Tibial artery (tissue), 4 donors: ENCODE measurements at regions not wholly inside any gene's neighbourhood (a gene's known extent, or its start where the extent isn't known, plus 50 kb on each side); places are given as distances from the start of the nearest gene placed in this dataset.
A peak's percentile ranks its signal among the peaks of the same experiment; 100 is the strongest.

Experiments
- DNase-seq, 2 donors: peaks; one replicate each; pipeline ENCODE4 v3.0.0-alpha.2; 2019
- H3K27ac ChIP-seq, 2 donors: fragments of 200-600 bp; sonication (generic) in 1 of 2; 1 replicate in 1 of 2; 2 replicates in 1 of 2; pipeline ENCODE4 v1.5.1; 2018 to 2019; ENCODE audit warnings: mild to moderate bottlenecking in 1 of 2
- H3K27me3 ChIP-seq, 2 donors: fragments of 200-600 bp; sonication (generic) in 1 of 2; one replicate each; pipeline versions ENCODE4 v1.5.1 to v1.6.0; 2016 to 2019
- H3K36me3 ChIP-seq, 3 donors: fragments of 200-600 bp; sonication (generic) in 2 of 3; one replicate each; pipeline ENCODE4 v1.5.1; 2016 to 2019; ENCODE audit warnings: mild to moderate bottlenecking in 2 of 3
- H3K4me1 ChIP-seq, 4 donors: fragments of 200-600 bp; sonication (generic) in 2 of 4; 1 replicate in 3 of 4; 2 replicates in 1 of 4; pipeline ENCODE4 v1.5.1; 2016 to 2019
- H3K4me3 ChIP-seq, 2 donors: fragments of 200-600 bp; sonication (generic) in 1 of 2; 1 replicate in 1 of 2; 2 replicates in 1 of 2; pipeline ENCODE4 v1.5.1; 2018 to 2019; ENCODE audit warnings: mild to moderate bottlenecking in 2 of 2
- H3K9me3 ChIP-seq, 3 donors: fragments of 200-600 bp; sonication (generic) in 1 of 3; one replicate each; pipeline ENCODE4 v1.5.1; 2016 to 2019
- CTCF ChIP-seq, 2 experiments: fragments of 200-600 bp in 1 of 2; fragments of 450-650 bp in 1 of 2; IDR thresholded peaks; one replicate each; pipeline ENCODE4 v1.5.1; 2017 to 2019; ENCODE audit warnings: antibody characterized with exemption in 2 of 2, mild to moderate bottlenecking in 1 of 2, moderate library complexity in 1 of 2
- intact Hi-C: fragments of 100-400 bp; cut with DNase I; formaldehyde crosslinking; loops from one replicate; pipeline ENCODE4 v1.15.0; 2023; ENCODE audit warnings: low total_unique reads

GRCh38 chr6:170067923-170068360 is 222.9 kb downstream of the DLL1 start:
- TF ChIP-seq CTCF (IDR thresholded peaks at IDR 0.05), result no peak
- H3K27ac ChIP-seq, result no peak overlapping the region
- intact Hi-C loops, result no loop called here
- H3K27me3 ChIP-seq, result peaks cover 0 to 19% of the 10 kb centered on the region in 2 donors
- peaks cover 0 to 9% (median 6%) of the 10 kb centered on the region in 3 donors for H3K9me3 ChIP-seq
- no peaks in the 10 kb centered on the region for H3K36me3 ChIP-seq
- no peaks in the 10 kb centered on the region for H3K4me1 ChIP-seq
- H3K4me3 ChIP-seq, result no peak overlapping the region
- DNase-seq, result peak in 1 of 2 donors; percentile 43

- intact Hi-C loops, result no loop called here
- Histone ChIP-seq H3K4me1 (no peaks in the 10 kb centered on the region), H3K27ac (no peak overlapping the region), H3K36me3 (no peaks in the 10 kb centered on the region), H3K27me3 (peaks cover 0 to 19% of the 10 kb centered on the region in 2 donors), H3K4me3 (no peak overlapping the region), H3K9me3 (peaks cover 0 to 9% (median 6%) of the 10 kb centered on the region in 3 donors)
- no peak for TF ChIP-seq CTCF (IDR thresholded peaks at IDR 0.05)
- no peak for DNase-seq
Observed at GRCh38 chr6:170067181-170067641, 223.7 kb downstream of the DLL1 start.

GRCh38 chr6:170066679-170067078 is 224.2 kb downstream of the DLL1 start:
- no peak for TF ChIP-seq CTCF (IDR thresholded peaks at IDR 0.05)
- Histone ChIP-seq H3K4me3 (no peak overlapping the region), H3K4me1 (no peaks in the 10 kb centered on the region), H3K27me3 (peaks cover 0 to 19% of the 10 kb centered on the region in 2 donors), H3K9me3 (peaks cover 0 to 9% (median 6%) of the 10 kb centered on the region in 3 donors), H3K27ac (no peak overlapping the region), H3K36me3 (no peaks in the 10 kb centered on the region)
- DNase-seq, result peak; percentile 11 to 28
- intact Hi-C loops, result no loop called here

GRCh38 chr6:170063851-170064602 is 226.9 kb downstream of the DLL1 start:
- no peak overlapping the region for H3K27ac ChIP-seq
- peaks cover 0 to 19% of the 10 kb centered on the region in 2 donors for H3K27me3 ChIP-seq
- H3K4me3 ChIP-seq, result no peak overlapping the region
- no peaks in the 10 kb centered on the region for H3K4me1 ChIP-seq
- DNase-seq, result peak; percentile 11 to 52
- TF ChIP-seq CTCF (IDR thresholded peaks at IDR 0.05), result no peak
- H3K36me3 ChIP-seq, result no peaks in the 10 kb centered on the region
- H3K9me3 ChIP-seq, result peaks cover 0 to 2% (median 0%) of the 10 kb centered on the region in 3 donors
- intact Hi-C loops, result no loop called here

- Histone ChIP-seq H3K4me3 (no peak overlapping the region), H3K4me1 (no peaks in the 10 kb centered on the region), H3K36me3 (no peaks in the 10 kb centered on the region), H3K9me3 (no peaks in the 10 kb centered on the region), H3K27ac (no peak overlapping the region), H3K27me3 (peaks cover 0 to 19% of the 10 kb centered on the region in 2 donors)
- intact Hi-C loops, result no loop called here
- no peak for TF ChIP-seq CTCF (IDR thresholded peaks at IDR 0.05)
- peak; percentile 12 to 56 for DNase-seq
Observed at GRCh38 chr6:170063431-170063830, 227.4 kb downstream of the DLL1 start.
